ENCODE measurements at regions not wholly inside any gene's neighbourhood (a gene's known extent, or its start where the extent isn't known, plus 50 kb on each side); places are given as distances from the start of the nearest gene placed in this dataset.

GRCh38 chr2:144875290-144875969, 355.5 kb upstream of the ZEB2 start:
- H3K9ac ChIP-seq (ENCODE audit: low read length): no peak overlapping the region
- no peaks in the 10 kb centered on the region for H3K4me1 ChIP-seq (ENCODE audit: control insufficient read depth in 2 of 2, insufficient read depth in 2 of 2, low read length in 2 of 2)
- no peaks in the 10 kb centered on the region for H4K20me1 ChIP-seq (ENCODE audit: control insufficient read depth, insufficient read depth, low read length, poor library complexity, severe bottlenecking)
- no peak overlapping the region for H2AFZ ChIP-seq (ENCODE audit: insufficient read depth, low read depth, low read length, poor library complexity, severe bottlenecking)
- DNase-seq: no peak
- no peak overlapping the region for H3K4me3 Mint-ChIP-seq
- no peak for ATAC-seq (ENCODE audit: low read depth)
- no peak for TF ChIP-seq EZH2 (IDR thresholded peaks at IDR 0.05; ENCODE audit: borderline replicate concordance, insufficient read depth, low read depth, low read length, poor library complexity, severe bottlenecking)
- TF ChIP-seq CTCF (IDR thresholded peaks at IDR 0.05): no peak
- no peak overlapping the region for H3K4me2 ChIP-seq (replicated peaks; ENCODE audit: low read depth, low read length, poor library complexity, severe bottlenecking)
- H3K36me3 ChIP-seq (replicated peaks in 1 of 2; ENCODE audit: control extremely low read depth in 1 of 2, control insufficient read depth in 1 of 2, extremely low read depth in 1 of 2, insufficient read depth in 2 of 2, low read length in 1 of 2): no peaks in the 10 kb centered on the region
- H3K27ac ChIP-seq (ENCODE audit: low read length in 2 of 2): no peak overlapping the region
- H3K9me3 Mint-ChIP-seq (ENCODE audit: insufficient read depth): no peaks in the 10 kb centered on the region
- H3K79me2 ChIP-seq (ENCODE audit: control insufficient read depth, insufficient read depth, low read length): no peaks in the 10 kb centered on the region
- WGBS (ENCODE audit: insufficient coverage): 100% methylated on average over 1 of the region's 3 CpGs
- ChIA-PET CTCF (no interaction called here), POLR2A (no interaction called here)
- no peak overlapping the region for H3K4me3 ChIP-seq (ENCODE audit: control extremely low read depth in 1 of 5, extremely low read depth in 1 of 5, insufficient read depth in 1 of 5, low read depth in 2 of 5, low read length in 4 of 5)
- intact Hi-C loops (cut with micrococcal nuclease): no loop called here
- no peaks in the 10 kb centered on the region for H3K9me3 ChIP-seq (ENCODE audit: control extremely low read depth in 1 of 3, control insufficient read depth in 2 of 3, insufficient read depth in 1 of 3, low read length in 2 of 3)
- no peaks in the 10 kb centered on the region for H3K27me3 Mint-ChIP-seq
- H3K27me3 ChIP-seq (replicated peaks in 1 of 4; ENCODE audit: control extremely low read depth in 1 of 4, control insufficient read depth in 3 of 4, insufficient read depth in 4 of 4, low read length in 3 of 4): no peaks in the 10 kb centered on the region
- no peaks in the 10 kb centered on the region for H3K4me1 Mint-ChIP-seq
- no peak overlapping the region for H3K27ac Mint-ChIP-seq

- Histone ChIP-seq H3K27ac (ENCODE audit: low read length in 2 of 2) (no peak overlapping the region), H3K9me3 (ENCODE audit: control extremely low read depth in 1 of 3, control insufficient read depth in 2 of 3, insufficient read depth in 1 of 3, low read length in 2 of 3) (peaks cover 0 to 2% (median 0%) of the 10 kb centered on the region in 3 donors), H3K9ac (ENCODE audit: low read length) (no peak overlapping the region), H3K4me3 (ENCODE audit: control extremely low read depth in 1 of 5, extremely low read depth in 1 of 5, insufficient read depth in 1 of 5, low read depth in 2 of 5, low read length in 4 of 5) (no peak overlapping the region), H3K27me3 (replicated peaks in 1 of 4; ENCODE audit: control extremely low read depth in 1 of 4, control insufficient read depth in 3 of 4, insufficient read depth in 4 of 4, low read length in 3 of 4) (no peaks in the 10 kb centered on the region), H3K4me1 (ENCODE audit: control insufficient read depth in 2 of 2, insufficient read depth in 2 of 2, low read length in 2 of 2) (no peaks in the 10 kb centered on the region), H3K36me3 (replicated peaks in 1 of 2; ENCODE audit: control extremely low read depth in 1 of 2, control insufficient read depth in 1 of 2, extremely low read depth in 1 of 2, insufficient read depth in 2 of 2, low read length in 1 of 2) (no peaks in the 10 kb centered on the region), H3K79me2 (ENCODE audit: control insufficient read depth, insufficient read depth, low read length) (no peaks in the 10 kb centered on the region), H2AFZ (ENCODE audit: insufficient read depth, low read depth, low read length, poor library complexity, severe bottlenecking) (no peak overlapping the region), H4K20me1 (ENCODE audit: control insufficient read depth, insufficient read depth, low read length, poor library complexity, severe bottlenecking) (no peaks in the 10 kb centered on the region), H3K4me2 (replicated peaks; ENCODE audit: low read depth, low read length, poor library complexity, severe bottlenecking) (no peak overlapping the region)
- no peak overlapping the region for H3K4me3 Mint-ChIP-seq
- intact Hi-C loops (cut with micrococcal nuclease): no loop called here
- WGBS (ENCODE audit: insufficient coverage): no CpG with 5 or more reads among the region's 1 CpG
- POLR2A ChIA-PET: no interaction called here
- DNase-seq (no peak), ATAC-seq (ENCODE audit: low read depth) (no peak)
- H3K27ac Mint-ChIP-seq: no peak overlapping the region
- no peaks in the 10 kb centered on the region for H3K27me3 Mint-ChIP-seq
- CTCF ChIA-PET: interaction anchor here (0.7 kb wide), 1 partner anchor 887 kb away, joined by 3 read pairs; no protein-coding TSS in a partner anchor
- no peaks in the 10 kb centered on the region for H3K4me1 Mint-ChIP-seq
- H3K9me3 Mint-ChIP-seq (ENCODE audit: insufficient read depth): no peaks in the 10 kb centered on the region
- TF ChIP-seq CTCF (IDR thresholded peaks at IDR 0.05) (no peak), EZH2 (IDR thresholded peaks at IDR 0.05; ENCODE audit: borderline replicate concordance, insufficient read depth, low read depth, low read length, poor library complexity, severe bottlenecking) (no peak)
Measured at GRCh38 chr2:144865670-144866069, 345.8 kb upstream of the ZEB2 start.
